IMR-90 (cell line): ENCODE measurements at regions not wholly inside any gene's neighbourhood (a gene's known extent, or its start where the extent isn't known, plus 50 kb on each side); places are given as distances from the start of the nearest gene placed in this dataset.

Experiments used
- ATAC-seq: fragments of 200-7000 bp; cut with Tn5 transposase; 2 replicates; pipeline ENCODE4 v1.9.1; 2020; ENCODE audit warnings: low read depth, mild to moderate bottlenecking, moderate library complexity
- BruUV-seq: library from RNA; stranded (reverse); fragments of 400-500 nt; replicated peaks from 2 replicates; lab custom pipeline; 2021; lab: Mats Ljungman, UMichigan
- CTCF ChIA-PET: fragments of 300-600 bp; formaldehyde crosslinking; extraction: SDS; loops from one replicate; lab custom pipeline; 2021; ENCODE audit warnings: antibody characterized with exemption; lab: Yijun Ruan, JAX
- POLR2A ChIA-PET: fragments of 300-600 bp; sonication (Branson Sonifier 250); formaldehyde crosslinking; loops from one replicate; lab custom pipeline; 2022; ENCODE audit warnings: antibody characterized with exemption; ENCODE audit not compliant: unreplicated experiment; lab: Charles Lee
- DNase-seq: peaks from one replicate; pipeline ENCODE4 v3.0.0; 2013
- H2AFZ ChIP-seq: replicated peaks from 2 replicates; pipeline ENCODE3; 2013; ENCODE audit warnings: low read length, mild to moderate bottlenecking; ENCODE audit not compliant: poor library complexity
- H2AK5ac ChIP-seq: 2 replicates; pipeline ENCODE4 v1.6.1; 2013; ENCODE audit warnings: low read depth, low read length, inconsistent platforms
- H2AK9ac ChIP-seq: replicated peaks from 2 replicates; pipeline ENCODE3; 2013; ENCODE audit warnings: mild to moderate bottlenecking, low read depth, low read length, moderate library complexity; ENCODE audit not compliant: poor library complexity
- H2BK120ac ChIP-seq: 2 replicates; pipeline ENCODE4 v1.6.1; 2013; ENCODE audit warnings: low read depth, low read length, inconsistent platforms
- H2BK15ac ChIP-seq: 3 replicates; pipeline ENCODE4 v1.6.1; 2013; ENCODE audit warnings: low read depth, low read length, inconsistent platforms
- H2BK20ac ChIP-seq: 2 replicates; pipeline ENCODE4 v1.6.1; 2013; ENCODE audit warnings: low read depth, mild to moderate bottlenecking, inconsistent platforms, low read length, moderate library complexity
- H2BK5ac ChIP-seq: 2 replicates; pipeline ENCODE4 v1.6.1; 2013; ENCODE audit warnings: mild to moderate bottlenecking, low read depth, low read length, inconsistent platforms; ENCODE audit not compliant: poor library complexity, severe bottlenecking
- H3K14ac ChIP-seq: replicated peaks from 2 replicates; pipeline ENCODE4 v1.6.1; 2013; ENCODE audit warnings: low read depth, low read length, inconsistent platforms
- H3K18ac ChIP-seq: 2 replicates; pipeline ENCODE4 v1.6.1; 2013; ENCODE audit warnings: low read depth, low read length, control low read depth
- H3K23ac ChIP-seq: 2 replicates; pipeline ENCODE4 v1.6.1; 2013; ENCODE audit warnings: low read depth, low read length, inconsistent platforms
- H3K27ac ChIP-seq: 2 replicates; pipeline ENCODE4 v1.5.1; 2013; ENCODE audit warnings: mild to moderate bottlenecking, control low read depth, low read length; ENCODE audit not compliant: insufficient read depth
- H3K27me3 ChIP-seq: 2 replicates; pipeline ENCODE4 v1.6.1; 2013; ENCODE audit warnings: low read length; ENCODE audit not compliant: control insufficient read depth, insufficient read depth
- H3K36me3 ChIP-seq: 2 replicates; pipeline ENCODE4 v1.6.1; 2013; ENCODE audit warnings: low read length, mixed read lengths; ENCODE audit not compliant: control insufficient read depth, insufficient read depth
- H3K4ac ChIP-seq: 2 replicates; pipeline ENCODE4 v1.6.1; 2013; ENCODE audit warnings: low read depth, low read length, inconsistent platforms
- H3K4me1 ChIP-seq: 2 replicates; pipeline ENCODE4 v1.6.1; 2013; ENCODE audit warnings: low read length, mixed read lengths; ENCODE audit not compliant: control insufficient read depth, insufficient read depth
- H3K4me2 ChIP-seq: 2 replicates; pipeline ENCODE4 v1.6.1; 2013; ENCODE audit warnings: low read depth, mild to moderate bottlenecking, control low read depth, low read length, moderate library complexity
- H3K4me3 ChIP-seq: 2 replicates; pipeline ENCODE4 v1.5.1; 2013; ENCODE audit warnings: low read depth, mild to moderate bottlenecking, control low read depth, low read length, moderate library complexity; ENCODE audit not compliant: insufficient read depth
- H3K56ac ChIP-seq: 2 replicates; pipeline ENCODE4 v1.6.1; 2013; ENCODE audit warnings: low read length, inconsistent platforms; ENCODE audit not compliant: insufficient read depth; ENCODE audit errors: extremely low read depth
- H3K79me1 ChIP-seq, 2 experiments: 2 replicates each; pipeline ENCODE4 v1.6.1; 2013; ENCODE audit warnings: low read length in 2 of 2, inconsistent platforms in 1 of 2, low read depth in 1 of 2
- H3K9ac ChIP-seq: 2 replicates; pipeline ENCODE4 v1.6.1; 2013; ENCODE audit warnings: low read depth, low read length, control low read depth
- H3K9me1 ChIP-seq: 2 replicates; pipeline ENCODE4 v1.6.1; 2013; ENCODE audit warnings: low read length, inconsistent platforms; ENCODE audit not compliant: insufficient read depth
- H3K9me3 ChIP-seq: 2 replicates; pipeline ENCODE4 v1.6.1; 2013; ENCODE audit warnings: low read length; ENCODE audit not compliant: control insufficient read depth, insufficient read depth
- H4K20me1 ChIP-seq: 2 replicates; pipeline ENCODE4 v1.6.1; 2013; ENCODE audit warnings: low read length, inconsistent platforms; ENCODE audit not compliant: insufficient read depth
- H4K5ac ChIP-seq: 2 replicates; pipeline ENCODE4 v1.6.1; 2013; ENCODE audit warnings: mild to moderate bottlenecking, low read depth, low read length, control low read depth
- H4K8ac ChIP-seq, 2 experiments: 2 replicates each; pipeline ENCODE4 v1.6.1; 2013; ENCODE audit warnings: low read depth in 2 of 2, low read length in 2 of 2, control low read depth in 1 of 2, inconsistent platforms in 1 of 2
- H4K91ac ChIP-seq: 2 replicates; pipeline ENCODE4 v1.6.1; 2013; ENCODE audit warnings: low read depth, low read length, inconsistent platforms; ENCODE audit not compliant: insufficient read depth
- BHLHE40 ChIP-seq: fragments of 150-350 bp; IDR thresholded peaks from 2 replicates; pipeline ENCODE4 v1.6.1; 2016; ENCODE audit warnings: mild to moderate bottlenecking, low read depth, low read length
- CHD1 ChIP-seq: IDR thresholded peaks from 2 replicates; pipeline ENCODE4 v1.6.1; 2012; ENCODE audit warnings: low read depth, low read length, improper control_type of control experiment
- FOS ChIP-seq: fragments of 150-350 bp; IDR thresholded peaks from 2 replicates; pipeline ENCODE4 v1.6.1; 2016; ENCODE audit warnings: low read depth, low read length
- MAZ ChIP-seq: IDR thresholded peaks from 2 replicates; pipeline ENCODE4 v1.6.1; 2012; ENCODE audit warnings: low read depth, mild to moderate bottlenecking, low read length, improper control_type of control experiment, moderate library complexity, borderline replicate concordance
- NFE2L2 ChIP-seq: fragments of 150-350 bp; IDR thresholded peaks from 2 replicates; pipeline ENCODE4 v1.6.1; 2016; ENCODE audit warnings: low read depth, mild to moderate bottlenecking, low read length
- POLR2A ChIP-seq: IDR thresholded peaks from 2 replicates; pipeline ENCODE4 v1.6.1; 2012; ENCODE audit warnings: mild to moderate bottlenecking, low read depth, low read length
- RAD21 ChIP-seq: IDR thresholded peaks from 2 replicates; pipeline ENCODE4 v1.6.1; 2012; ENCODE audit warnings: low read length, improper control_type of control experiment
- RCOR1 ChIP-seq: IDR thresholded peaks from 2 replicates; pipeline ENCODE4 v1.6.1; 2012; ENCODE audit warnings: mild to moderate bottlenecking, low read length, improper control_type of control experiment; ENCODE audit not compliant: insufficient replicate concordance
- SMC3 ChIP-seq: fragments of 150-350 bp; IDR thresholded peaks from 2 replicates; pipeline ENCODE4 v1.6.1; 2016; ENCODE audit warnings: low read depth, mild to moderate bottlenecking, antibody characterized with exemption, low read length, moderate library complexity
- WGBS, 2 experiments: methylation state at CpG; one replicate each; pipeline versions ENCODE4 v1.1.5 to v1.1.7; 2013; ENCODE audit warnings: missing lambda C conversion rate in 2 of 2; ENCODE audit not compliant: insufficient read length in 1 of 2; ENCODE audit errors: extremely low coverage in 2 of 2; 5-methylcytosine and 5-hydroxymethylcytosine counted together
- dilution Hi-C: fragments of 300-500 bp; cut with HindIII; formaldehyde crosslinking; loops from one replicate; pipeline ENCODE4 v1.14.3; 2018; ENCODE audit warnings: low sequenced_read_pairs; ENCODE audit not compliant: unreplicated experiment
- in situ Hi-C: fragments of 300-500 bp; cut with MboI; formaldehyde crosslinking; loops from 3 replicates; pipeline ENCODE4 v1.14.3; 2019; ENCODE audit warnings: low sequenced_read_pairs, inconsistent platforms, mixed read lengths
- intact Hi-C: fragments of 100-400 bp; cut with micrococcal nuclease; formaldehyde crosslinking; loops from 2 replicates; pipeline ENCODE4 v1.10.0; 2022
- TF ChIP-seq, protein P1 (sequence below): fragments of 150-350 bp; IDR thresholded peaks from 2 replicates; pipeline ENCODE4 v1.6.1; 2017; ENCODE audit warnings: mild to moderate bottlenecking, antibody characterized with exemption, low read length, low read depth
- TF ChIP-seq, protein P2 (sequence below): fragments of 150-350 bp; IDR thresholded peaks from 2 replicates; pipeline ENCODE4 v1.6.1; 2016; ENCODE audit warnings: low read depth, mild to moderate bottlenecking, low read length, moderate library complexity, borderline replicate concordance

DNA sequence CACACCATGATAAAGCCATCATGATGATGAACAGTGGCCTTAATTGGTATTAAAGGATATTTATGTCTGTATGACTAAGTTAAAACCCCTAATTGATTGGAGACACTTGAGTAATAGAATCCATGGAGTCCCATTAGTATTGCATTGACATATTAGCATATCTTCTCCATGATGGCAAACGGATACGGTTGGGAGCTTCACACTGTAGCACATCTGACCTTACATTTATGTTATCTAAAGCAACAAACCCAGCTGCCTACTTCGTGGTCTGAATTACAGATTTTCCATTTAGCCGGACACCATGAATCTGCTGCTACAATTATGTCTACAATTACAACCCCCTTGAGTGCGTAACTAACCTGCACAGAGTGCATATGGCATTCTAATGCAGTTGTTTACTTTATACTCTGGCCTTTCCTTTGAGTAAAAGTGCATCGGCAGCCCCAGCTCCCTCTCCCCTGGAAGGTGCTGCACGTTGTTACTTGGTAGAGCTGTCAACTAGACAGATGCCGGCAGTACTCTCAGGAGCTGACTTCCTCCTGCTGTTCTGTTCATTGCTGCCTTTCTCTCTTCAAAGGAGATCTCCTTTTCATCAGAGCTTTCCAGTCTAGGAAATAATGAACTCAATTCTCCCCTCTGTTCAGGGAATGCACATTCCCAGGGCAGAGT is 92.1 kb downstream of the LRRC30 start:
- Histone ChIP-seq H3K9ac (no peak overlapping the region), H4K20me1 (no peaks in the 10 kb centered on the region), H3K9me3 (peaks cover 4% of the 10 kb centered on the region; the same call in 1 of the 2 replicates), H4K5ac (no peak overlapping the region), H2AFZ (no peak overlapping the region), H3K14ac (no peak overlapping the region), H3K23ac (no peak overlapping the region), H3K56ac (no peak overlapping the region), H3K27me3 (no peaks in the 10 kb centered on the region; the same call in 1 of the 2 replicates), H3K4me2 (no peak overlapping the region), H3K4me1 (no peaks in the 10 kb centered on the region), H2AK9ac (no peak overlapping the region), H2BK120ac (no peak overlapping the region), H3K36me3 (no peaks in the 10 kb centered on the region), H2BK5ac (no peak overlapping the region), H3K4ac (no peak overlapping the region), H3K18ac (no peak overlapping the region), H2BK20ac (no peak overlapping the region), H3K79me1 (no peaks in the 10 kb centered on the region), H2BK15ac (no peak overlapping the region), H3K4me3 (no peak overlapping the region), H3K9me1 (no peaks in the 10 kb centered on the region), H3K27ac (no peak overlapping the region), H4K91ac (no peak overlapping the region), H2AK5ac (no peak overlapping the region), H4K8ac (no peak overlapping the region)
- no peak for TF ChIP-seq RCOR1
- TF ChIP-seq BHLHE40, result no peak
- TF ChIP-seq NFE2L2, result no peak
- no peak for TF ChIP-seq FOS
- TF ChIP-seq SMC3, result no peak
- TF ChIP-seq POLR2A, result no peak
- TF ChIP-seq, protein P1, sequence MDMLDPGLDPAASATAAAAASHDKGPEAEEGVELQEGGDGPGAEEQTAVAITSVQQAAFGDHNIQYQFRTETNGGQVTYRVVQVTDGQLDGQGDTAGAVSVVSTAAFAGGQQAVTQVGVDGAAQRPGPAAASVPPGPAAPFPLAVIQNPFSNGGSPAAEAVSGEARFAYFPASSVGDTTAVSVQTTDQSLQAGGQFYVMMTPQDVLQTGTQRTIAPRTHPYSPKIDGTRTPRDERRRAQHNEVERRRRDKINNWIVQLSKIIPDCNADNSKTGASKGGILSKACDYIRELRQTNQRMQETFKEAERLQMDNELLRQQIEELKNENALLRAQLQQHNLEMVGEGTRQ, result no peak
- TF ChIP-seq, protein P2, sequence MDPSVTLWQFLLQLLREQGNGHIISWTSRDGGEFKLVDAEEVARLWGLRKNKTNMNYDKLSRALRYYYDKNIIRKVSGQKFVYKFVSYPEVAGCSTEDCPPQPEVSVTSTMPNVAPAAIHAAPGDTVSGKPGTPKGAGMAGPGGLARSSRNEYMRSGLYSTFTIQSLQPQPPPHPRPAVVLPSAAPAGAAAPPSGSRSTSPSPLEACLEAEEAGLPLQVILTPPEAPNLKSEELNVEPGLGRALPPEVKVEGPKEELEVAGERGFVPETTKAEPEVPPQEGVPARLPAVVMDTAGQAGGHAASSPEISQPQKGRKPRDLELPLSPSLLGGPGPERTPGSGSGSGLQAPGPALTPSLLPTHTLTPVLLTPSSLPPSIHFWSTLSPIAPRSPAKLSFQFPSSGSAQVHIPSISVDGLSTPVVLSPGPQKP, result no peak
- TF ChIP-seq RAD21, result no peak
- TF ChIP-seq MAZ, result no peak
- no peak for TF ChIP-seq CHD1
- ATAC-seq (no peak), DNase-seq (no peak)
- dilution Hi-C loops, result no loop called here
- CTCF ChIA-PET, result no interaction called here
- intact Hi-C loops, result no loop called here
- no TSS peak for BruUV-seq
- 0% methylated on average over 1 of the region's 8 CpGs; no CpG with 5 or more reads in 1 of the 2 experiments for WGBS, 2 experiments
- in situ Hi-C loops, result no loop called here
- POLR2A ChIA-PET, result no interaction called here
